Stimulated activated CD8-positive, alpha-beta memory T cell treated with anti-CD3 and anti-CD28 coated beads, Interleukin-4, amount 100 ng/mL, for 48 hours (primary cell): ENCODE measurements at regions not wholly inside any gene's neighbourhood (a gene's known extent, or its start where the extent isn't known, plus 50 kb on each side); places are given as distances from the start of the nearest gene placed in this dataset.

Experiments used
- DNase-seq: peaks from one replicate; pipeline ENCODE4 v3.0.0-alpha.2; 2020

DNA sequence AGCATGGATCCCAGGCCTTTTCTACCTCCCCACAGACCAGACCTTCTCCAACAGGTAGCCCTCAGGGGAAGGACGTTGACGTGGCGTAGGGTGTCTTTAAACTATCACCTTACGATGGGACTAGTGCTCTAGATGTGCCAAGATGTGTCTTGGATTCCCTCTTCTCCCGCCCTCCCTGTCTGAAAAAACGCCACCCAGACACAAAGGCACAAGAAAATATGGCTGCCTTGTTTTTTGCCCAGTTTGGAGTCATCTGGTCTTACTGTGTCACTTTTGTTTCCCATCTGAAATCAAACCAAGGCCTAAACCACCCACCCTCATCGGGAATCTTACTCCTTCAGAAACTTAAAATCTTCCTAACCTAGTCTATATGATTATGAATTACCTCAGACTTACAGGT, 235.4 kb downstream of the OR13H1 start:
- DNase-seq = no peak

DNA sequence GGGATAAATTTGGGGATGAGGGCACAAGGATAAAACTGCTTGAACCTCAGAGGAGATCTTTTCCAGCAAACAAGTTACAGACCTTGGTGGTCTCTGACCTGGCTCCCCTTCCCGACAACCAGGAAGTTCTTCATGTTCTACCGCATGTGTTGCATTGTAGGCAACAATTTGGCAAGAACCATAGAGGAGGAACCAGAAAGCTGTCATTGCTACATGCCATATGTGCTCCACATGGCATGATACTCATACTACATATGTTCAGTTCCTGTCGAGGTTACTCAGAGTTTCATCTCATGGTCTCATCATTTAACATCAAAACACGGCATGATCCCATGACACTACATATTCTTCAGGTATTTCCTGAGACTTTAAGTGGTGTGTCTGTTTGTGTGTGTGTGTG, 235.9 kb downstream of the OR13H1 start:
- DNase-seq = no peak

DNA sequence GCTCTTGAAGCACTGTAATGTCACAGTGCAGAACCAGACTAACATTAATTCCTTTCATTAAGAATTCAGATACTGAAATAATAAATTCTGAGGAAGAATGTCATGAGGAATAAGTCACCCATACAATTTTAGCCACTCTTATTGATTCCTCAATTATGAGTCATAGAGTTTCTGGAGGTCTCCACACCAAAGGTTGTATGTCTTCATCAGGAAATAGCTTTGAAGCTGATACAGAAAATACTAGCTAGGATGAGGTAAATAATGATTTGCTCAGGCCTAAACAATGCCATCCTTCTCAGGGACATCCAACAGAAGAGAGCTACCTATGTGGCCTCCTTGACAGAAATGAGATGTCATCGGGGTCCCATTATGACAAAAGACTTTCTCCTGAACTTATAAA, 238.8 kb downstream of the OR13H1 start:
- DNase-seq = no peak

DNA sequence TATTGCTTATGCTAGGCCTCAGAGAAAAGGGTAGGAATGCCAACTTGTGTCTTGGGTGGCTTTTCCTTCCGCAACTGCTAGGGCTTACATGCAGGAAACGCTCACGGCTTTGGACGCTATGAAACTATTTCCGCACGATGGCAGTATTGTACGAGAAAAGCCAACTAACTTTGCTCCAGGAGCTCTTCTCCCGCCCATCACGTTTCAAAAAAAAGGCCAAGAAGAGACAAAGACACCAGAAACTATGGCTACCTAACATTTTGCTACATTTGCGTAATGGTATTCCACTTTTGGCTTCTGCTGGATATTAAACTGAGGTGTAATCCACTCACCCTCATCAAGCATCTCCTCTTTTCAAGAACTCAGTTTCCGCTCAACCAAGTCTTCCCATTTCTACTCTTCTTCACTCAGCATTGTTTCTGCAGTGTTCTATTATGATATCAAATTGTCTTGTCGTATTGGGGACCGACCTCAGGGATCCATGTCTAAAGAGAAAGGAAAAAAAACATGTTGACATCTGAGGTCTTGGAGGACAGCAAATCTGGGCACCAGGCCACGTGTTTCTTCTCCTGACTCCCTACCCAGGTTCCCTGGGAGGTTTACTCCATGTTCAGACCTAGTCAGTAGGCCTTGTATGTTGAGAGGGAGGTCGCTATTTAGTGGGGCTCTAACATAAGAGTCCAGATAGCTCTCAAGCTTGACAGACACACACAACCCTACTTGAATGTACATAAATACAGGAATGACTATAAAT, 239.4 kb upstream of the STK26 start:
- DNase-seq = no peak

DNA sequence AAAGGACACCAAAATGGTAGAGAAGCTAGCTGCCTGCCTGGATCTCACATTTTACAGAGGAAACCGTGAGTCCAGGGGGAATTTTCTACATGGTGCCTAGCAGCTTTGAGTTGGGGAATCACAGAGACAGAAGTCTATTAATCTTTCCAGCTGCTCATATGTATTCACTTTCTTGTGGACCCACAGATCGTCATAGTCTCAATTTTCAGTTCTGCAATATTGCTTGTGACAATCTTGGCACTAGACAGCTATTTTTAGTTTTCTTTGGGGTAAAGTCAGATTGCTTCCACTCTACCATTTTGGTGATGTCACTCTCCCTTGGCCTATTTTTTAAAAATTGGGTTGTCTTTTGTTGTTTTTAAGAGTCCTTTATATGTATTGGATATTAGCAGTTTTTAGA, 233.4 kb upstream of the STK26 start:
- no peak for DNase-seq

DNA sequence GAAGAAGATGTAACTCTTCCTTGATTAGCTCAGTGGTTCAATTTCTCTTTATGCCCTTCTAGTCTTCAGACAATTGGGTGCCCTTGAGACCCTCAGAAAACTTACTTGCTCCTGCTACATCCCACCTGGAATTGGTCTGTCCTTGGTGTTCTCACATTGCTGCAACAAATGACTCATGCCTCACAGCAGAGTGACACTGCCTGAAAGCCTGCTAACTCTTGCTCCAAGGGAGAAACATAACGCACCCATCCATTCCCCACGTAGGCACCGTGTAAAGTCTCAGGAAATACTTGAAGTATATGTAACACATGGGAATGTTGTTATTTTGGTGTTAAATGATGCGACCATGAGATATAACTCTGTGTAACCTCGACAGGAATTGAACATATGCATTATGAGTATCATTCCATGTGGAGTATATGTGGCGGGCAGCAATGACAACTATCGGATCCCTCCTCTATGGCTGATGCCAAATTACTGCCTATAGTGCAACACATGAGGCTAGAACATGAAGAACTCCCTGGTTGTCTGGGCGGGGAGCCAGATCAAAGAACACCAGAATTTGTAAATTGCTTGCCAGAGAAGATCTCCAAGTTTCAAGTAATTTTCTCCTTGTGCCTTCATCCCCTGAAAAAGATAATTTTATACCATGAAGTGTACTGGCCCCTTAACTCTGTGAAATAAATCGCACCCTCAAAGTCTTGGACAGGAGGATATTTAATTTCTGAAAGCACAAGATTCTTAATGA, 231.3 kb upstream of the STK26 start:
- no peak for DNase-seq

DNA sequence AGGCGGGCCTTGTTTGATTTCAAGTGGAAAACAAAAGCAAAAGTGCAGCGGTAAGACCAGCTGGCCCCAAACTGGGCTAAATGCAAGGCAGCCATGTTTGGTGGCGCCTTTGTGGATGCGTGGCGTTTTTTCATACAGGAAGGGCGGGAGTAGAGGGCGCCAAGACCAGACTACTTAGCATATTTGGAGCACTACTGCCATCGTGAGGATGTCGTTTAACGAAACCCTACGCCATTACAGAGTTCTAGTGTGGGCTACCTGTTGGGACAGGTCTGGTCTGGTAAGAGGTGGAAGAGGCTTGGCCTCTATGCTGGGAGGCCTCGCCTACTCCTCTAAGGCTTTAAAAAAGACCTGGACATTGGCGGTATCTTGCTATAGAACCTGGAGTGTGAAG, 230.7 kb upstream of the STK26 start:
- DNase-seq = no peak

DNA sequence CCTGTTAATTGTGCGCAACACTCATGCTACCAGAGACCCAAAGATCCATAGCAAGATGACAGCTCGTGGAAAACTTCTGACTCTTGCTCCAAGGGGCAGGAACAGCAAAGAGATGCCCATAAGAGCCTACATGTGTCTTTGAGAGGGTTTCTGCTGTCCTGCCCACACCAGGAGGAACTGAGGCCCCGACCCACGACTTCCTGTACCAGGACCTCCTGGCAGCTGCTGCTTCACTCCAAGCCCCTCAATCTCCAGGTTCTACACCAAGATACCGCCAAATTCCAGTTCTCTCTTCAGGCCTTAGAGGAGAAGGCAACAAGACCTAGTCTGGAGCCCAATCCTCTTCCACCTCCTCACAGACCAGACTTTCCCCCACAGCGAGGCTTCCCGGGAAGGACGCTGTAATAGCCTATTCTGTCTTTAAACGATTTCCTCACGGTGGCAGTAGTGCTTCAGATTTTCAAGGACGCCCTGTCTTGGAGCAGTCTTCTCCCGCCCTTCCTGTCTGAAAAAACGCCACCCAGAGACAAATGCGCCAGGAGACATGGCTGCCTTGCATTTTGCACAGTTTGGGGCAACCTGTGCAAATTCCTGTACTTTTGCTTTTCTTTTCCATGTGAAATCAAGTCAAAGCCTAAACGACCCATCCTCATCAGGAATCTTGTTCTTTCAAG, 230.2 kb upstream of the STK26 start:
- DNase-seq = no peak

DNA sequence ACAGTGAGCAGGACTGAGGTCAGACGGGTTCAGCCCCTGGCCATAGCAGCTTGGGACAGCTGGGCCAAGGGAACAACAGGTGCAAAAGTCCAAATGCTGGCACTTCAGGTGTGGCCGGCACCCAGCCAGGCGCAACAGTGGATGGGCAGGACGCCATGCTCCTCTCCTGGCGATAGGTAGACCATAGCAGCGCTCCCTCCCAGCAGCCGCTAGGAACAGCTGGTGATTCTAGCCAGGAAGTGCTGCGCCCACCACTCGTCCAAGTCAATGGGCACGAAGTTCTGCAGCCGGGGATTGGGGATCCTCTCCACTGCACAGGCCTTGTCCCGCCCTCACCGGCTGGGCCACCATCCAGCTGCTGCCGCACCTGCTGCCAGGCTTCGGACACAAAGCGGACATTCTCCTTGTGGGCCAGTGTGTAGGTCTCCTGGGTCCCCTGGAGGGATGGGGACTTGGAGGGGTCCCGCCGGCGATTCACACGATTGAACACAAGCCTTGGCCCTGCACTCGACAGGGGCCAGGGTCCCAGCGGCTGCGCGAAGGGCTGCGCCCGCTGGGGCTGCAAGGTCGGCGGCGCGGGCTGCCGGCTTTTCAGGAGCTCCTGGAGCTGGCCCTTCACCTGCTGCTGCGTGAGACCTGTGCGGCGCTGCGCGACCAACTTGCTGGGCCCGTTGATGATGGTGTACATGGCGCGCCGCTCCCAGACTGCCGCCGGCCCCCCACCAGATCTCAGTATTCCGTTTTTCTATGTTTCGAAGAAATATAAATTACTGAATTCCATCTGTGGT, 227.5 kb upstream of the STK26 start:
- DNase-seq = no peak

DNA sequence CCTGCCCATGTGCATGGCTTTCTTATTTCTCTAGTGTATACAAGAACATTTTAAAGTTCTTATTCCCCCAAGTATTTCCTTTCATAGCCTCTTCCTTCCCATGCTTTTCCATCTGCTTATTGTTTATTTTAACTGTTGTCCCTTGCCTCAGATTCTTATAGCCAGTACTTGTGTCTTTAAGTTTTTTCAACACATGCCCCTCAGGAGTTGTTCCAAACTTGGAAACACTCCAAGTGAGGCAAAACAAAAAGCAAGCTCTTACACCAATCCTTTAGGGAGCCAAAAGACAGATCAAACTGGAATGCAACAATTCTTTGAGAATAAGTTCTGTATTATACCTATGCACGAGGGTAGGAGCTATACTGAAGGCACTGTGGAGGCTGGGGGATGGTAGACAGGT, 222.0 kb upstream of the STK26 start:
- DNase-seq = no peak

DNA sequence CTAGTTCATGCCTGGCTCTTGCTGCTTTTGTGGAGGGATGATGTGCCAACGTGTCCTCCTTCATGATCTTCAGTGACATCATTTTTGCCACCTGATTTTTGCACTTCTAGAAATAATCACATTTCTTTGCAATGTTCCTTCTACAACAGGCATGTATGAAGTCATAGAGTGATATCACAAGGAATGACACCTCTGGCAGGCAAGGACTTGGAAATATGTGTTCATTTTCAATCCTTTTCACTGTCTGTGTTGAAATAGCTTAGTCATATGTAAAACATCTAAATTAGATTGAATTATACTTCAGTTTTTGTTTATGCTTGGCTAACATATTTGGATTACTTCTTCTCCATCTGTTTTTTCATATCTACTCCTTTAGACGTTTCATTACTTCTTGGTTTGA, 221.2 kb upstream of the STK26 start:
- no peak for DNase-seq

DNA sequence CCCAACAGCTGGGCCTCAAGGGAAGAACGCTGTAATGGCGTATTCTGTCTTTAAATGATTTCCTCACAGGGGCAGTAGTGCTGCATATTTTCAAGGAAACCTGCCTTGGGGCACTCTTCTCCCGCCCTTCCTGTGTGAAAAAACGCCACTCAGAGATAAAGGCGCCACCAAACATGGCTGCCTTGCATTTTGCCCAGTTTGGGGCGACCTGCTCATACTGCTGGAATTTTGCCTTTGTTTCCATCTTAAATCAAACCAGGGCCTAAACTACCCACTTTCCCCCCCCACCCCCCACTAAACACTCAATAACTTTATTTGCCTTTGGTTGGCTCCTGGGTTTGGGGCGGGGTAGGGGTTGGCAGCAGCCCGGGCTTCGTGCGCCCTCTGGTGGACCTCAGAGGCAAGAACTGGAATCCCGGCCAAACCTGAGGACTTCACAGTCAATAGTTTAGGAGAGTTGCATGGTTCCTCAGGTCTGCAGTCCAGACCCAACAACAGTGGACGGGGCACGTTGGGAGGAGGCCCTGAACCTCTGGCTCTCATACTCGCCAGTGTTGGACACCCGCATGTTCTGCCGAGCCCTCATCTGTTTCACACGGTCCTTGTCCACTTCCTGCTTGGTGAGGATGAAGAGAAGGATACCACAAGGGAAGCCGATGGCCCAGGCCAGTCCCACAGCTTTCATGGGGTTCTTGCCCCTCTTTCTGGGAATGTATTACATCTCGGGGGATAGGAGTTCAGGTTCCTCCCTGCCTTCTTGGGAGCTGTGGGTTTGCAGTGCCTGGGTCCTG, 220.1 kb upstream of the STK26 start:
- peak; percentile 42 for DNase-seq

DNA sequence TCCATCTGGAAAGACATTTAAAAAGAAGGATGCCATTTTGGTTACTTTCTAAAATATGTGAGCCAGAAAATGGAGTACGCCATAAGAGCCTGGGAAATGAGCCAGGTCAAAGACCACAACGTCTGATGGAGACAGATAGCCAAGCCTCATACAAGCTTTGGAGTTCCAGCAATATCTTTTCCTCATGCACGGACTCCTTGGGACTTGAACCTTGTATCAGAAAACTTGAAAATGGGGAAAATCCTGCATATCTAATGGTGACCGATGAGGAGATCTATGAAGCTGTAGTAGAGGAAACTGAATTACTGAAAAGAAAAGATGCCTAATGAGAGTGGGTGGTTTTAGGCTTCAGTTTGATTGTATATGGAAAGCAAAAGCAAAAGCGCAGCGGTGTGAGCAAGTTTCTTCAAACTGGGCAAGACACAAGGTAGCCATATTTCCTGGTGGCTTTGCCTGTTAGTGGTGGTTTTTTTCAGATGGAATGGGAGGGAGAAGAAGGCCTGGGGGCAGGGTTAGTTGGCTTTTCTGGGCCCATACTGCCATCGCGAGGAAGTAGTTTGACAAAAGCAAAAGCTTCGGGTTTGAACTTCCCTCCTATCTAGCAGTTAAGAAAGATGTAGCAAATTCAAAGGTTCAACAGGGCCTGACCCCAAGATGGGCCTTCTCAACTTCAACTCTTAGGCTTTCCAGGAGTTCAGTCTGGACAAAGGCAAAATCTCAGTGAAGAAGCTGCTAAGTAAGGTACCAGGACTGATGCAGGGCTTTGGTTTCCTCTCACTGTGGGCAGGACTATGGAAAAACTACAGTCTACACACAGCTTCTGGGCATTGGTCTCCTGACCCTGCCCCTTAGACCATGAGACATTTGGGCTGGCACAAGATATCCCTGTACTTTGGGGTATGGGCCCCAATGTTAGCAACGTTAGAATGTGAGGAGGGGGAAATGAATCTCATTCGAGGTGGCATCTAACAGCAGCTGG, 210.0 kb upstream of the STK26 start:
- peak; percentile 60 for DNase-seq

DNA sequence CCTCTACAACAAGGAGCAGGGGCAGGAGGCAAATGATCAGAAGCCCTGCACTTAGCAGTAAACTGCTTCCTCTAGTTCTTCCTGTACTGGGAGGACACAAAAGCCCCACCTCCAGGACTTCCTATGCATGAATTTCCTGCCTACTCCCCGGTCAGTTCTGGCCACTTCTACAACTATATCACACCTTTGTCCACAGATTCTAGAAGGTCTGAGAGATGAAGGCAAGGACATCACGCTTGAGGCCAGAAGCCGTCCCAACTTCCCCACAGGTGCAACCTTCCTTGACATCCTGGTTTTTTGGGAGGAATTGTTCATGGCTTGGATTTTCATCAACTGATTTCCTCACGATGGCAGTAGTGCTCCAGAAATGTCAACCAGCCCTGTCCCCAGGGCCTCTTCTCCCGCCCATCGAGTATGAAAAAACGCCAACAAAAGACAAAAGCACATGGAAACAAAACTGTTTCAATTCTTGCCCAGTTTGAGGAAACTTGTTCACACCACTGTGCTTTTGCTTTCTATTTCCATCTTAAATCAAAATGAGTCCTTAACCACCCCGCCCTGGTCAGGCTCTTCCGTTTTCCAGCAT, 206.5 kb upstream of the STK26 start:
- peak; percentile 46 for DNase-seq

DNA sequence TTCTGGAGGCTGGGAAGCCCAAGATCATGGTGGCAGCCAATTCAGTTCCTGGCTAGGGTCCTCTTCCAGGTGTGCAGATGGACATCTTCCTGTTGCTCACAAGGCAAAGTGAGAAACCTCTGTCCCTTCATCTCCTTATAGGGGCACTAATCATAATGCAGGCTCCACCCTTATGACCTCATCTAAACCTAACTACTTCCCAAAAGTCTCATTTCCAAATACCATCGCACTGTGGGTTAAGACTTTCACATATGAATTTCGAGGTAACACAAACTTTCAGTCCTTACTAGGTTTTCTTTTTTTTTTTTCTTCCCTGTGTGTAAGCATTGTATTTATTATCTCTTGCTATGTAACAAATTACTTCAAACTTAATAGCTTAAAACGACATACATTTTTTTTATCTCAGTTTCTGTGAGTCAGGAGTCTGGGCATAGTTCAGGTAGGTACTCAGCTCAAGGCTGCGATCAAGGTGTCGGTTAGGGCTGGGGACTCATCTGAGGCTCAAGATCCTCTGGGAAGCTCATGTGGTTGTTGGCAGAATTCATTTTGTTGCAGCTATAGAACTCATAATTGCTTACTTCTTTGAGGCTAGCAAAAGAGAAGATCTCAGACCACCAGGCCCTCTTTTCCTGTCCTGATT, 204.7 kb upstream of the STK26 start:
- DNase-seq = no peak

DNA sequence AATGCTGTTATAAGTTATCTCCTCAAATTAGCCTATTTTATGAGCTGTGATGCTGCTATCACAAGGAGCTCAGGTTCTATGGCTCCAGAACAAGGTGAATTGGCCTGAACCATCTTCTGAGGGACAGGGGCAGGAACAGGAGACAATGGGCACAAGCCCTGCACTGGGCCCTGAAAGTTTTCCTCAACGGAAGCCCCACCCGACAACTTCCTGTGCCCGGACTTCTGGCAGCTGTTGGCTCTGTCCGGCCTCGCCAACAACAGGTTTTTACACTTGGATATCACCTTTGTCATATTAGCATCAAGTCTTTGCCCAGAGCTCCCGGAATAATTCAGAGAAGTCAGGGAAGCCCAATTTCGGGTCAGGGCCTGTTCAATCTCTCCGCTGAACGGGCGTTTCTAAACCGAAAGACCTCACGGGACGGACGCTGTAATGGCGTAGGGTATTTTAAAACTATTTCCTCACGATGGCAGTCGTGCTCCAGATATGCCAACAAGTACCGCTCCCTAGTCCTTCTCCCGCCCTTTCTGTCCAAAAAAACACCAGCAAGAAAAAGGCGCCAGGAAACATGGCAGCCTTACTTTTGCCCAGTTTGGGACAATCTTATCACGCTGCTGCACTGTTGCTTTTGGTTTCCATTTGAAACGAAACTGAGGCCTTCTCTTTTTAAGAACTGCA, 201.0 kb upstream of the STK26 start:
- no peak for DNase-seq

DNA sequence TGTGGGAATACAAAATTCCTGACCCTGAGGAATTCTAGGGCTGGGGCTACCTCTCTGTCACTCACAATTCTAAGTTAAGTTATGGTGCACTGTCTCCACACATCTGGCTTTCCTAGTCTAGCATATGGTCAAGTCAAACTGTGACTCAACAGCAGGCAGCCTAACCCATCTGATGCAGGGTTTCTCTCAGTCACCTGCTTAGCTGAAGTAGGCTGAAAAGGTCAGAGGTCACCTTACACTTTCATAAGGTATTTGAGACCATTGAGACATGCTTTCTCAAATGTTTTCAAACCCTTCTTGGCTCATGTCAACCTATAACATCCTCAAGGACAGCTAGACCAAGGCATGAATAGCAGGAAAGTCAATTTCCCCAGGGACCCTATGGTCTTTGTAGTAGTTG, 196.5 kb upstream of the STK26 start:
- no peak for DNase-seq

DNA sequence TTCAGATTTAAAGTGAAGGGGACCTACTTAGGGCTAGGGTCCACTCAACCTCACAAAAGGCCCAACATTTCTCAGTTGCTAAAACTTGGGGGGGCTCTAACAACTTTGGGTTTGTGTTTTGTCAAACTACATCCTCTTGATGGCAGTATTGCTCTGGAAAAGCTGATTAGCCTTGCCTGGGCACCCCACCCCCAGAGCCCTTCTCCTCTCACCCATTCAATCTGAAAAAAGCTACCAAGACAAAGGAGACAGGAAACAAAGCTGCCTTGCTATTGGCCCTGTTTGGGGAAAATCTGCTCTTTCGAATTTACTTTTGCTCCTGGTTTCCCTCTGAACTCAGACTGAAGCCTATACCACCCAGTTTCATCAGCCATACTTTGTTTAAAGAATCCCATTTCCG, 195.2 kb upstream of the STK26 start:
- peak; percentile 46 for DNase-seq

DNA sequence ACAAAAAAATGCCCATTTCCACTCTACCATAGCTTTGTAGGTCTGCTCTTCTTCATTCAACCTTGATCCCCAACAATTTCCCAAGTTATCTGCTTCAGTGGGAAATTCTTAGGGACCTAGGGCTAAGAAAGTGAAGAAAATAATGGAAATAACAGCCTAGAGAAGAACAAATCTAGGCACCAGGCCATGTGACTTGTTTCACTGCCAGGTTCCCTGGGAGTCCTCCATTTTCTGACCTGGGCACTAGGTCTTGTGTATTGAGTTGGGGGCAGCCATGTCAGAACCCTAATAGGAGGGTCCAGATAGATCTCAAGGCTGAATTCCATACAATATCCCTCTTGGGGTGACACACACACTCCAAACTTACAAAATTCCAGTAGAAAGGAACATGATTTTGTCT, 194.6 kb upstream of the STK26 start:
- DNase-seq = no peak
